Memory B cell (primary cell): ENCODE measurements at regions not wholly inside any gene's neighbourhood (a gene's known extent, or its start where the extent isn't known, plus 50 kb on each side); places are given as distances from the start of the nearest gene placed in this dataset.
A peak's percentile ranks its signal among the peaks of the same experiment; 100 is the strongest.

Experiments
- ATAC-seq: fragments of 150-1000 bp; cut with Tn5 transposase; 2 replicates; pipeline ENCODE4 v1.10.0; 2021; ENCODE audit warnings: low read depth, mild to moderate bottlenecking, moderate library complexity
- DNase-seq, 2 donors: peaks; one replicate each; pipeline ENCODE4 v3.0.0; 2022; ENCODE audit warnings: low spot score in 2 of 2
- H3K27ac Mint-ChIP-seq: one replicate; pipeline ENCODE4 v1.8.0; 2022; ENCODE audit warnings: mild to moderate bottlenecking, moderate library complexity, mixed read lengths
- H3K27me3 Mint-ChIP-seq: one replicate; pipeline ENCODE4 v1.8.0; 2022; ENCODE audit warnings: mixed read lengths
- H3K36me3 Mint-ChIP-seq: one replicate; pipeline ENCODE4 v1.8.0; 2022; ENCODE audit warnings: mild to moderate bottlenecking, mixed read lengths
- H3K4me1 Mint-ChIP-seq: one replicate; pipeline ENCODE4 v1.8.0; 2022; ENCODE audit warnings: mixed read lengths
- H3K4me3 Mint-ChIP-seq: one replicate; pipeline ENCODE4 v1.8.0; 2022; ENCODE audit warnings: mild to moderate bottlenecking, moderate library complexity, mixed read lengths
- H3K9me3 Mint-ChIP-seq: one replicate; pipeline ENCODE4 v1.8.0; 2022; ENCODE audit warnings: mixed read lengths

- H3K27ac Mint-ChIP-seq: no peak overlapping the region
- H3K36me3 Mint-ChIP-seq: no peaks in the 10 kb centered on the region
- H3K4me3 Mint-ChIP-seq: no peak overlapping the region
- ATAC-seq (no peak), DNase-seq (no peak)
- peaks cover 9% of the 10 kb centered on the region for H3K27me3 Mint-ChIP-seq
- H3K4me1 Mint-ChIP-seq: no peaks in the 10 kb centered on the region
- peaks cover 1% of the 10 kb centered on the region for H3K9me3 Mint-ChIP-seq
Observed at GRCh38 chr10:20959242-20959641, 62.1 kb upstream of the NEBL start.

- Mint-ChIP-seq H3K27ac (no peak overlapping the region), H3K4me3 (no peak overlapping the region), H3K9me3 (no peaks in the 10 kb centered on the region), H3K4me1 (no peaks in the 10 kb centered on the region), H3K27me3 (peaks cover 9% of the 10 kb centered on the region), H3K36me3 (no peaks in the 10 kb centered on the region)
- ATAC-seq: no peak
- DNase-seq: no peak
Observed at GRCh38 chr10:20958764-20959163, 61.7 kb upstream of the NEBL start.

DNA sequence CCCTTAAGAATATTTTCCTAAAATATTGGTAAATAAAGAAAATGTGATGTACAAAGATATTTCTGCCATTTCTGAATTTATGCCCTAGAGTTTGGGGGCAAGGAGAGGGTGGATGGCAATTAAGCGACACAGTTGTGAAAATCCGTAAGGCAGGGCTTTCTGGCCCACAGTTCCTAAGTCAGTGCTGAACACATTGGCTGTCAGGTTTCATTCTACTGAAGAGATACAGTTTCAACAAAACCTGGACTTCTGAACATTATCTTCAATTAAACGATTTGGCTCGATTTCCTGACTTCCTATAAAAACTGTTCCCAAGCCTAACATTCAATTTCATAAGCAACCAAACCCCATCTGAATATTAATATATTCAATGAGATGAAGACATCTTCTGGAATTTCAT is 61.1 kb upstream of the NEBL start:
- Mint-ChIP-seq H3K9me3 (no peaks in the 10 kb centered on the region), H3K27ac (no peak overlapping the region), H3K27me3 (peaks cover 9% of the 10 kb centered on the region), H3K4me3 (no peak overlapping the region), H3K4me1 (no peaks in the 10 kb centered on the region), H3K36me3 (no peaks in the 10 kb centered on the region)
- DNase-seq: no peak
- ATAC-seq: no peak

- Mint-ChIP-seq H3K4me1 (no peaks in the 10 kb centered on the region), H3K4me3 (no peak overlapping the region), H3K27me3 (peaks cover 9% of the 10 kb centered on the region), H3K27ac (no peak overlapping the region), H3K9me3 (no peaks in the 10 kb centered on the region), H3K36me3 (no peaks in the 10 kb centered on the region)
- no peak for DNase-seq
- ATAC-seq: no peak
Observed at GRCh38 chr10:20957744-20958143, 60.6 kb upstream of the NEBL start.

DNA sequence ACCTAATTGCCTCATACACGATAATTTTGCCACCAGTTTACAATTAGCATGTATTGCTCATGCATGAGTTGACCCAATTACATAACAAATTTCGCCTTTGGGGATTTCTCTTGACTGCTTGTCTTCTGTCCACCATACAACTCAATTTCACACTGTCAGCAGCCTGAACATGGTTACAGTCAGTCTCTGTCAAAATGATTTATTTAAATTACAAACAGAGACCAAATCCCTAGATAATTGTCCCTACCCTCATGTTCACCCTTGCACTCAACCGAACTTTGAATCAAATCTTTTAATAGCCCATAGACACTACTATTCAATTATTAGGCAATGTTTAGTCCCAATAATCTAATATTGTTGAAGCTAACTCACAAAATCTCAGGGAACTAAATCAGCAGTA is 59.7 kb upstream of the NEBL start:
- Mint-ChIP-seq H3K9me3 (no peaks in the 10 kb centered on the region), H3K27ac (no peak overlapping the region), H3K27me3 (peaks cover 9% of the 10 kb centered on the region), H3K4me3 (no peak overlapping the region), H3K36me3 (no peaks in the 10 kb centered on the region), H3K4me1 (no peaks in the 10 kb centered on the region)
- DNase-seq (no peak), ATAC-seq (no peak)

DNA sequence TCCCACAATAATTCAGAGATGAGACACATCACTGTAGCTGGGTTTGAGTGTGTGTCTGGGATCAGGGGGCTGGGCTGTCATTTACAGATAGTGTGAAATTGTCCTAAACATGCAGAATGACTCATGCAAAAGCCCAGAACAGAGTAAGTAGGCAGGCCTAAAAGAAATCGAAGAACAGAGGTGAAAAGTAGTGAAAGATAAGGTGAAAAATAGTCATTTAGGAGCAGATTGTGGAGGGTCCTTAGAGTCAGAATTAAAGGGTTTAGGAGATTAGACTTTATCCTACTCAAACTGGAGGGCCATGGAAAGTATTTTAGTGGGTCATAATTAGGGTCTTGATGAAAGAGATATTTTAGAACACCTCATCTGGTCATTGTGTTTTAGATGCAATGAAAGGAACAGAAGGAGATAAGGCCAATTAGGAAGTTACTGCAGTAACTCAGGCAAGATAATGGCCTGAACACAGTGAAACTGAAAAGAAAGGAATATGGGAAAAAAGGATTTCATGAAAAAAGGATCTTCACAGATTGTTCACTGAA is 58.3 kb upstream of the NEBL start:
- DNase-seq (no peak), ATAC-seq (no peak)
- no peak overlapping the region for H3K4me3 Mint-ChIP-seq
- no peaks in the 10 kb centered on the region for H3K36me3 Mint-ChIP-seq
- no peaks in the 10 kb centered on the region for H3K4me1 Mint-ChIP-seq
- no peak overlapping the region for H3K27ac Mint-ChIP-seq
- H3K27me3 Mint-ChIP-seq: peaks cover 9% of the 10 kb centered on the region
- no peaks in the 10 kb centered on the region for H3K9me3 Mint-ChIP-seq

- no peaks in the 10 kb centered on the region for H3K4me1 Mint-ChIP-seq
- ATAC-seq (no peak), DNase-seq (no peak)
- no peak overlapping the region for H3K4me3 Mint-ChIP-seq
- H3K27ac Mint-ChIP-seq: no peak overlapping the region
- H3K27me3 Mint-ChIP-seq: peaks cover 9% of the 10 kb centered on the region
- no peaks in the 10 kb centered on the region for H3K36me3 Mint-ChIP-seq
- H3K9me3 Mint-ChIP-seq: no peaks in the 10 kb centered on the region
Observed at GRCh38 chr10:20954519-20954918, 57.4 kb upstream of the NEBL start.

- H3K4me3 Mint-ChIP-seq: no peak overlapping the region
- H3K36me3 Mint-ChIP-seq: no peaks in the 10 kb centered on the region
Observed at GRCh38 chr10:20953120-20953519, 56.0 kb upstream of the NEBL start.

DNA sequence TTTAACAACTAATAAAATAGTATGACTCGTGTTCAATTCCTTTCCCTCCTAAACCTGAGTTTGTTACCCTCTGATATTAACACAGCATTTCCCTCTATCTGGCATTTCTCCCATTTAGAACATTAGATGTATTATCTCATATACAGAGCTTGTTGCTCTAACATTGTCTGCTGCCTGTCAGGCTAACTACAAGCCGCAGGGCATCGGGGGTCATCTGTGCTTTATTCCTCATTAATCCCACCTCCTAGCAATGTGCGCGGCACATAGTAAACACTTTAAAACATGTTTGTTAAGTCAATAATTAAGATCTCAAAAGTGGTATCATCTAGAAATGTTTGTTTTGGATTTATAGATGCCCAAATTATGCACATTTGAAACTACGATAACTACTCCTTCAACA is 52.9 kb upstream of the NEBL start:
- Mint-ChIP-seq H3K27ac (no peak overlapping the region), H3K4me3 (peak overlapping the region; percentile 21), H3K36me3 (no peaks in the 10 kb centered on the region), H3K27me3 (peaks cover 1% of the 10 kb centered on the region), H3K4me1 (peaks cover 12% of the 10 kb centered on the region), H3K9me3 (no peaks in the 10 kb centered on the region)
- ATAC-seq (no peak), DNase-seq (no peak)

More at GRCh38 chr10:20953120-20953519, 56.0 kb upstream of the NEBL start:
- DNase-seq (no peak), ATAC-seq (no peak)
- Mint-ChIP-seq H3K27ac (no peak overlapping the region), H3K4me1 (peaks cover 8% of the 10 kb centered on the region), H3K9me3 (no peaks in the 10 kb centered on the region), H3K27me3 (peaks cover 9% of the 10 kb centered on the region)

- Mint-ChIP-seq H3K36me3 (no peaks in the 10 kb centered on the region), H3K27ac (peak overlapping the region; percentile 81), H3K4me3 (peak overlapping the region; percentile 90), H3K4me1 (peaks cover 13% of the 10 kb centered on the region), H3K27me3 (no peaks in the 10 kb centered on the region), H3K9me3 (no peaks in the 10 kb centered on the region)
- ATAC-seq: peak; percentile 42
- no peak for DNase-seq
Observed at GRCh38 chr10:20948686-20949327, 51.7 kb upstream of the NEBL start.
